ENCODE measurements at regions not wholly inside any gene's neighbourhood (a gene's known extent, or its start where the extent isn't known, plus 50 kb on each side); places are given as distances from the start of the nearest gene placed in this dataset.

DNA sequence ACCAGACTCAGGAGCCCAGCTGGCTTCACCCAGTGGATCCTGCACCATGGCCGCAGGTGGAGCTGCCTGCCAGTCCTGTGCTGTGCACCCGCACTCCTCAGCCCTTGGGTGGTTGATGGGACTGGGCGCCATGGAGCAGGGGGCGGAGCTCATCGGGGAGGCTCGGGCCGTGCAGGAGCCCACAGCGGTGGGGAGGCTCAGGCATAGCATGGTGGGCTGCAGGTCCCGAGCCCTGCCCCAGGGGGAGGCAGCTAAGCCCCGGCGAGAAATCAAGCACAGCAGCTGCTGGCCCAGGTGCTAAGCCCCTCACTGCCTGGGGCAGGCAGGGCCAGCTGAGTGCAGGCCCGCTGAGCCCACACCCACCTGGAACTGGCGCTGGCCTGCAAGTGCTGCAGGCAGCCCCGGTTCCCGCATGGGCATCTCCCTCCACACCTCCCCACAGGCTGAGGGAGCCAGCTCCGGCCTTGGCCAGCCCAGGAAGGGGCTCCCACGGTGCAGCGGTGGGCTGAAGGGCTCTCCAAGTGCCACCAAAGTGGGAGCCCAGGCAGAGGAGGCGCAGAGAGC, 464.1 kb upstream of the DIPK2B start:
- no peak for FAIRE-seq
- WGBS, 3 donors = 87 to 96% (median 94%) methylated on average over 14 to 19 of the region's 19 CpGs
- H3K4me1 ChIP-seq (ENCODE audit: control insufficient read depth in 3 of 3, insufficient read depth in 2 of 3, low read depth in 1 of 3, low read length in 2 of 3) = no peaks in the 10 kb centered on the region
- H3K4me3 ChIP-seq (ENCODE audit: low read depth in 1 of 3, low read length in 3 of 3) = no peak overlapping the region
- no peak for DNase-seq
- no peak overlapping the region for H3K27ac ChIP-seq (ENCODE audit: low read depth in 1 of 3, low read length in 2 of 3)
- H3K36me3 ChIP-seq (ENCODE audit: control insufficient read depth in 3 of 3, insufficient read depth in 2 of 3, low read depth in 1 of 3, low read length in 3 of 3) = no peaks in the 10 kb centered on the region
- H3K27me3 ChIP-seq (ENCODE audit: control insufficient read depth in 3 of 3, insufficient read depth in 3 of 3, low read length in 3 of 3) = no peaks in the 10 kb centered on the region
- no peaks in the 10 kb centered on the region for H3K9me3 ChIP-seq (ENCODE audit: control insufficient read depth in 2 of 2, insufficient read depth in 1 of 2, low read depth in 1 of 2, low read length in 1 of 2)

DNA sequence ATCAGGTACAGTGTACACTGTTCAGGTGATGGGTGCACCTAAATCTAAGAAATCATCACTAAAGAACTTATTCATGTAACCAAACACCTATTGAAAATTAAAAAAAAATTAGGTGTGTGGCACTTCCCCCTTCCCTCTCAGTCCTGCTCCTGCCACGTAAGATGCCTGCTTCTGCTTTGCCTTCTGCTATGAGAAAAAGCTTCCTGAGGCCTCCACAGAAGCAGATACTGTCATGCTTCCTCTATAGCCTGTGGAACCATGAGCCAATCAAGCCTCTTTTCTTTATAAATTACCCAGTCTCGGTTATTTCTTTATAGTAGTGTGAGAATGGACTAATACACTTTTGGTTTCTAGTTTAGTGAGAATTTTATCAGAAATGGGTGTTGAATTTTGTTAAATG, 459.8 kb upstream of the DIPK2B start:
- 48 to 64% (median 57%) methylated on average over 2 of the region's 2 CpGs for WGBS, 3 donors
- FAIRE-seq = no peak
- Histone ChIP-seq H3K4me3 (ENCODE audit: low read depth in 1 of 3, low read length in 3 of 3) (no peak overlapping the region), H3K27ac (ENCODE audit: low read depth in 1 of 3, low read length in 2 of 3) (no peak overlapping the region), H3K9me3 (ENCODE audit: control insufficient read depth in 2 of 2, insufficient read depth in 1 of 2, low read depth in 1 of 2, low read length in 1 of 2) (no peaks in the 10 kb centered on the region), H3K36me3 (ENCODE audit: control insufficient read depth in 3 of 3, insufficient read depth in 2 of 3, low read depth in 1 of 3, low read length in 3 of 3) (no peaks in the 10 kb centered on the region), H3K4me1 (ENCODE audit: control insufficient read depth in 3 of 3, insufficient read depth in 2 of 3, low read depth in 1 of 3, low read length in 2 of 3) (no peaks in the 10 kb centered on the region), H3K27me3 (ENCODE audit: control insufficient read depth in 3 of 3, insufficient read depth in 3 of 3, low read length in 3 of 3) (no peaks in the 10 kb centered on the region)
- DNase-seq = no peak

DNA sequence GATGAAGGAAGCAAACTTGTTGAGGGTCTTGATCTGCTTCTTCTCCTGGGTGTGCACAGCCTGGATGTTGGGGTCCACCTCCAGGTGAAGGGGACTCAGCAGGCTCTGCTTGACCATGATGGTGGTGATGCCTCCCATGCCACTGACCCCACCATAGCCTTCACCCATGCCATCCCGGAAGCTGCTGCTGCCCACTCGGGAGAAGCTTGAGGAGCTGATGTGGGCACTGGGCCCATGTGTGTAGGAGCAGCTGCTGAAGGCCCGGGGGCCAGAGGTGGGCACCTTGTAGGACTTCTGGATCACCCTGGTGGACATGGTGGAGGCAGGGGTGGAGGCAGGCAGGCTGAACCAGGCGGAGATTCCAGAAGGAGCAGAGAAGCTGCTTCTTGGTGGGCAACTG, 432.7 kb upstream of the DIPK2B start:
- Histone ChIP-seq H3K36me3 (ENCODE audit: control insufficient read depth in 3 of 3, insufficient read depth in 2 of 3, low read depth in 1 of 3, low read length in 3 of 3) (no peaks in the 10 kb centered on the region), H3K27me3 (ENCODE audit: control insufficient read depth in 3 of 3, insufficient read depth in 3 of 3, low read length in 3 of 3) (no peaks in the 10 kb centered on the region), H3K9me3 (ENCODE audit: control insufficient read depth in 2 of 2, insufficient read depth in 1 of 2, low read depth in 1 of 2, low read length in 1 of 2) (no peaks in the 10 kb centered on the region), H3K27ac (ENCODE audit: low read depth in 1 of 3, low read length in 2 of 3) (no peak overlapping the region), H3K4me1 (ENCODE audit: control insufficient read depth in 3 of 3, insufficient read depth in 2 of 3, low read depth in 1 of 3, low read length in 2 of 3) (no peaks in the 10 kb centered on the region), H3K4me3 (ENCODE audit: low read depth in 1 of 3, low read length in 3 of 3) (no peak overlapping the region)
- DNase-seq (no peak), FAIRE-seq (no peak)
- 66 to 95% (median 70%) methylated on average over 2 to 4 of the region's 4 CpGs for WGBS, 3 donors

DNA sequence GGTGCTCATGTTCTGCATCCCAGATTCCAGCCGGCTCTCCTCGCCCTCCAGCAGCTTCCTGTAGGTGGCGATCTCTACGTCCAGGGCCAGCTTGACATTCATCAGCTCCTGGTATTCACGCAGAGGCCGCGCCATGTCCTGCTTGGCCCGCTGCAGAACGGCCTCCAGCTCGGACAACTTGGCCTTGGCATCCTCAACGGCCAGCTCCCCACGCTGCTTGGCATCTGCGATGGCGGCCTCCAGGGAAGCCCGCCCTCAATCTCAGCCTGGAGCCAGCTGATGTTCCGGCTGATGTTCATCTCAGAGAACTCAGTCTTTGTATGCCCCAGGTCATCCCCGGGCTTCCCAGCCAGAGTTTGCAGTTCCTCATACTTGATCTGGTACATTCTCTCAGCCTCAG, 431.8 kb upstream of the DIPK2B start:
- 93 to 96% (median 96%) methylated on average over 14 to 17 of the region's 17 CpGs for WGBS, 3 donors
- DNase-seq (no peak), FAIRE-seq (no peak)

DNA sequence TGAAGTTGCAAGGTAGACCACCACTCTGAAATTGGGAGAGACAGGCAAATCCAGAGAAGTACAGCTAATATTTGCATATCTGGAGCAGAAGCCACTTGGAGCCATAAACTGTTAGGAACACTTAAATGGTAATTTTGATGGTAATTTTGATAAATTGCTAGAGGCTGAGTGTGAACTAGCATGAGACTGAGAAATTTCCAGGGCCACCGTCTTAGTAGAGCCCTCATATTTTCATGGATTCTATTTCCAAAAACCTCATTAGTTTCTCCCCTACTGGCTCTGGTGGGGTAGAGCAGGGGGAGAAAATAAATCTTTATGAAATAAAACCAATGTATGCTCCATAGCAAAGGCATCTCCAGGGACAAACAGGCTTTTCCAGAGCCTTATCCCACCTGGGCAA, 429.4 kb upstream of the DIPK2B start:
- H3K4me1 ChIP-seq (ENCODE audit: control insufficient read depth in 3 of 3, insufficient read depth in 2 of 3, low read depth in 1 of 3, low read length in 2 of 3) = no peaks in the 10 kb centered on the region
- H3K27ac ChIP-seq (ENCODE audit: low read depth in 1 of 3, low read length in 2 of 3) = no peak overlapping the region
- no peaks in the 10 kb centered on the region for H3K36me3 ChIP-seq (ENCODE audit: control insufficient read depth in 3 of 3, insufficient read depth in 2 of 3, low read depth in 1 of 3, low read length in 3 of 3)
- H3K9me3 ChIP-seq (ENCODE audit: control insufficient read depth in 2 of 2, insufficient read depth in 1 of 2, low read depth in 1 of 2, low read length in 1 of 2) = no peaks in the 10 kb centered on the region
- H3K4me3 ChIP-seq (ENCODE audit: low read depth in 1 of 3, low read length in 3 of 3) = no peak overlapping the region
- no peaks in the 10 kb centered on the region for H3K27me3 ChIP-seq (ENCODE audit: control insufficient read depth in 3 of 3, insufficient read depth in 3 of 3, low read length in 3 of 3)
- FAIRE-seq (no peak), DNase-seq (no peak)
- 91 to 96% (median 95%) methylated on average over 1 of the region's 1 CpG for WGBS, 3 donors

More for the DNA sequence above, 431.8 kb upstream of the DIPK2B start:
- H3K4me1 ChIP-seq (ENCODE audit: control insufficient read depth in 3 of 3, insufficient read depth in 2 of 3, low read depth in 1 of 3, low read length in 2 of 3) = no peaks in the 10 kb centered on the region
- H3K27ac ChIP-seq (ENCODE audit: low read depth in 1 of 3, low read length in 2 of 3) = no peak overlapping the region
- no peaks in the 10 kb centered on the region for H3K36me3 ChIP-seq (ENCODE audit: control insufficient read depth in 3 of 3, insufficient read depth in 2 of 3, low read depth in 1 of 3, low read length in 3 of 3)
- no peak overlapping the region for H3K4me3 ChIP-seq (ENCODE audit: low read depth in 1 of 3, low read length in 3 of 3)
- no peaks in the 10 kb centered on the region for H3K27me3 ChIP-seq (ENCODE audit: control insufficient read depth in 3 of 3, insufficient read depth in 3 of 3, low read length in 3 of 3)
- H3K9me3 ChIP-seq (ENCODE audit: control insufficient read depth in 2 of 2, insufficient read depth in 1 of 2, low read depth in 1 of 2, low read length in 1 of 2) = no peaks in the 10 kb centered on the region

DNA sequence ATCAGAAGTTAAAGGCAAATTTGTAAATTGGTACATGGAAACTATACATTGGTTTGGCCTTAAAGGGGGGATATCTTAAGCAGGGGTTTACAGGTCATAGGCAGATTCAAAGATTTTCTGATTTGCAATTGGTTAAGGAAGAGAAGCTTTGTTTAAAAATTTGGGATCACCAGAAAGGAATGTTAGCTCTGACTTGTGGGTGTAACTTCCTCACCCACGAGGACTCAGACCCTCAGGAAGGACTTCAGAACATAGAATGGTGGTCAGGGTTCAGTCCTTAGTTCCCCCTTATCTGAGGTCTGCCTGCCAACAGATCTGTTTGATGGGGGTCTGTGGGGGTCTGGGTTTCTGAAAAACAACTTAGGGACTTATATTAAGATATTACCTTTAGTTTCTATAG, 427.4 kb upstream of the DIPK2B start:
- no peak overlapping the region for H3K4me3 ChIP-seq (ENCODE audit: low read depth in 1 of 3, low read length in 3 of 3)
- no peak overlapping the region for H3K27ac ChIP-seq (ENCODE audit: low read depth in 1 of 3, low read length in 2 of 3)
- 43 to 64% (median 52%) methylated on average over 1 of the region's 1 CpG for WGBS, 3 donors
- H3K27me3 ChIP-seq (ENCODE audit: control insufficient read depth in 3 of 3, insufficient read depth in 3 of 3, low read length in 3 of 3) = no peaks in the 10 kb centered on the region
- H3K4me1 ChIP-seq (ENCODE audit: control insufficient read depth in 3 of 3, insufficient read depth in 2 of 3, low read depth in 1 of 3, low read length in 2 of 3) = no peaks in the 10 kb centered on the region
- FAIRE-seq = no peak
- no peaks in the 10 kb centered on the region for H3K36me3 ChIP-seq (ENCODE audit: control insufficient read depth in 3 of 3, insufficient read depth in 2 of 3, low read depth in 1 of 3, low read length in 3 of 3)
- DNase-seq = no peak
- no peaks in the 10 kb centered on the region for H3K9me3 ChIP-seq (ENCODE audit: control insufficient read depth in 2 of 2, insufficient read depth in 1 of 2, low read depth in 1 of 2, low read length in 1 of 2)

DNA sequence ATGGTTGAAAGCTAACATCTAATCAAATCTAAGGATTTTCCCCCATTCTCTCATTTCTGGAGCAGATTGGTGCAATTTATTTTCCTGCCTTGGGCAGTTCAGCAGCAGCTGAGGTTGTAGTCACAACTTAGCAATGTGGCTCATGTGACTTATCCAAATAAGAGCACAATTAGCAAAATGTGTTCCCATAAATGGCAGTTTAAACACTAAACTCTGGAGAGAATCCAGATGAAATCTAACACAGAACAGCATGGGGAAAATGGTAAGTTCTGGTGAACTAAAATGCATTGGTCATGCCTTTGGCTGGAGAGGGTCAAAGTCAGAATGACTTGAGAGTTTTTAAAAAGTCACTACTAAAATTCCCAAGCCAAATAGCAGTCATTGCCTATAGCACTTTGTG, 422.6 kb upstream of the DIPK2B start:
- DNase-seq (peak in 1 of 2 donors; percentile 5), FAIRE-seq (no peak)
- Histone ChIP-seq H3K36me3 (ENCODE audit: control insufficient read depth in 3 of 3, insufficient read depth in 2 of 3, low read depth in 1 of 3, low read length in 3 of 3) (no peaks in the 10 kb centered on the region), H3K4me1 (ENCODE audit: control insufficient read depth in 3 of 3, insufficient read depth in 2 of 3, low read depth in 1 of 3, low read length in 2 of 3) (no peaks in the 10 kb centered on the region), H3K27ac (ENCODE audit: low read depth in 1 of 3, low read length in 2 of 3) (no peak overlapping the region), H3K9me3 (ENCODE audit: control insufficient read depth in 2 of 2, insufficient read depth in 1 of 2, low read depth in 1 of 2, low read length in 1 of 2) (no peaks in the 10 kb centered on the region), H3K27me3 (ENCODE audit: control insufficient read depth in 3 of 3, insufficient read depth in 3 of 3, low read length in 3 of 3) (no peaks in the 10 kb centered on the region), H3K4me3 (ENCODE audit: low read depth in 1 of 3, low read length in 3 of 3) (no peak overlapping the region)

DNA sequence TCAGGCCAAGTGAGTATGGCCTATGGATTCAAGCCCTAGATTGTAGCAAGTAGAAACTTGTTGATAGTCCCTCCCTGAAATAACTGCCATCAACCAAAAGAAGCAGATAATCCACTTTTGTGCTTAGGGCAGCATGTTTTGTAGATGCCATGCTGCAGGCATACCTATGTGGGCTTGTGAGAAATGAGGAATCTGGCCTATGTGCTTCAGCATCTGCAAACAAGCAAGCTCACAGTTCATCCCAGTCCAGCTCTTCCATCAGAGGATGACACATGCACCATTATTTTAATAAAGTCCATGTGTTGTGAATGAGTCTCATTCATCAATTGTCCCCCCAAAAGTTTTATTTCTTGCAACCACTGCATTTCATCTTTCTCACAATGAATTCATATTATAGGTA, 421.9 kb upstream of the DIPK2B start:
- FAIRE-seq (no peak), DNase-seq (no peak)
- Histone ChIP-seq H3K4me1 (ENCODE audit: control insufficient read depth in 3 of 3, insufficient read depth in 2 of 3, low read depth in 1 of 3, low read length in 2 of 3) (no peaks in the 10 kb centered on the region), H3K27ac (ENCODE audit: low read depth in 1 of 3, low read length in 2 of 3) (peak overlapping the region in 1 of 3 donors; percentile 24), H3K36me3 (ENCODE audit: control insufficient read depth in 3 of 3, insufficient read depth in 2 of 3, low read depth in 1 of 3, low read length in 3 of 3) (no peaks in the 10 kb centered on the region), H3K9me3 (ENCODE audit: control insufficient read depth in 2 of 2, insufficient read depth in 1 of 2, low read depth in 1 of 2, low read length in 1 of 2) (no peaks in the 10 kb centered on the region), H3K27me3 (ENCODE audit: control insufficient read depth in 3 of 3, insufficient read depth in 3 of 3, low read length in 3 of 3) (no peaks in the 10 kb centered on the region), H3K4me3 (ENCODE audit: low read depth in 1 of 3, low read length in 3 of 3) (no peak overlapping the region)

DNA sequence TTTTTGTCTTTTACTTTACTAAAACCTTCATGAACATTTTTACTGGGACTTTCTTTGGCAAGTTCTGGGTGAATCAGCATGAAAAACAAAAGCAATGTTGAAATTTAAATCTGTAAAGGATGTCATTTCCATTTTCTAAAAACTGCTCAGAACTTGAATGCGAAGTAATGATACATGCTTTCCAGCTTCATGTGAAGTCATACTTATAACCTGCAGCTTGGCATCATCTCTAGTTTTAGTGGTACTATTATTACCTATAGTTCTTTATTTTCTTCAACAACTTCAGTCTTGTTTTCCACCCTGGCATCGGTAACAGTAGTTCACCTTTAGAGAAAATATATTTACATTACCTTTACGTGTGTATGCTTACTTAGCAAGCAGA, 421.4 kb upstream of the DIPK2B start:
- Histone ChIP-seq H3K4me3 (ENCODE audit: low read depth in 1 of 3, low read length in 3 of 3) (no peak overlapping the region), H3K27me3 (ENCODE audit: control insufficient read depth in 3 of 3, insufficient read depth in 3 of 3, low read length in 3 of 3) (no peaks in the 10 kb centered on the region), H3K9me3 (ENCODE audit: control insufficient read depth in 2 of 2, insufficient read depth in 1 of 2, low read depth in 1 of 2, low read length in 1 of 2) (no peaks in the 10 kb centered on the region), H3K27ac (ENCODE audit: low read depth in 1 of 3, low read length in 2 of 3) (no peak overlapping the region), H3K4me1 (ENCODE audit: control insufficient read depth in 3 of 3, insufficient read depth in 2 of 3, low read depth in 1 of 3, low read length in 2 of 3) (no peaks in the 10 kb centered on the region), H3K36me3 (ENCODE audit: control insufficient read depth in 3 of 3, insufficient read depth in 2 of 3, low read depth in 1 of 3, low read length in 3 of 3) (no peaks in the 10 kb centered on the region)
- WGBS, 3 donors = 60 to 84% (median 83%) methylated on average over 3 of the region's 3 CpGs
- no peak for DNase-seq
- no peak for FAIRE-seq
